Stomach (tissue), 8 donors: ENCODE measurements at regions not wholly inside any gene's neighbourhood (a gene's known extent, or its start where the extent isn't known, plus 50 kb on each side); places are given as distances from the start of the nearest gene placed in this dataset.

ENCODE experiments used
- DNase-seq, 2 donors: peaks; one replicate each; pipeline versions ENCODE4 v3.0.0 to v3.0.0-alpha.2; 2013 to 2019
- H3K27ac ChIP-seq, 5 donors: fragments of 200-600 bp in 4 of 5; sonication (generic) in 4 of 5; one replicate each; pipeline ENCODE4 v1.5.1; 2013 to 2019; ENCODE audit warnings: mild to moderate bottlenecking in 1 of 5, moderate library complexity in 1 of 5
- H3K27me3 ChIP-seq, 3 donors: fragments of 200-600 bp; sonication (generic); one replicate each; pipeline ENCODE4 v1.5.1; 2017 to 2019; ENCODE audit warnings: mixed run types in 1 of 3
- H3K36me3 ChIP-seq, 4 donors: fragments of 200-600 bp; sonication (generic); 1 replicate in 3 of 4; 2 replicates in 1 of 4; pipeline ENCODE4 v1.5.1; 2016 to 2019
- H3K4me1 ChIP-seq, 4 donors: fragments of 200-600 bp; sonication (generic); one replicate each; pipeline ENCODE4 v1.5.1; 2016 to 2019
- H3K4me3 ChIP-seq, 4 donors: fragments of 200-600 bp; sonication (generic) in 3 of 4; one replicate each; pipeline ENCODE4 v1.5.1; 2016 to 2019; ENCODE audit warnings: mild to moderate bottlenecking in 1 of 4
- H3K9me3 ChIP-seq, 4 donors: fragments of 200-600 bp; sonication (generic); one replicate each; pipeline ENCODE4 v1.5.1; 2016 to 2019
- CTCF ChIP-seq, 7 experiments: fragments of 450-650 bp in 4 of 7; fragments of 200-600 bp in 3 of 7; sonication (generic) in 3 of 7; IDR thresholded peaks; one replicate each; pipeline ENCODE4 v1.5.1; 2016 to 2019; ENCODE audit warnings: antibody characterized with exemption in 7 of 7, control low read depth in 2 of 7, mild to moderate bottlenecking in 1 of 7
- EP300 ChIP-seq: sonication (generic); formaldehyde crosslinking; IDR thresholded peaks from one replicate; pipeline ENCODE4 v1.6.1; 2017; ENCODE audit warnings: antibody characterized with exemption
- POLR2A ChIP-seq, 4 donors: fragments of 450-650 bp; IDR thresholded peaks; one replicate each; pipeline ENCODE4 v1.6.1; 2016; ENCODE audit warnings: antibody characterized with exemption in 4 of 4, control low read depth in 2 of 4, mild to moderate bottlenecking in 1 of 4, moderate library complexity in 1 of 4
- POLR2AphosphoS5 ChIP-seq, 3 donors: sonication (generic); formaldehyde crosslinking; IDR thresholded peaks; one replicate each; pipeline ENCODE4 v1.6.1; 2016; ENCODE audit warnings: antibody characterized with exemption in 3 of 3
- WGBS, 5 donors: extraction: QIAGEN DNeasy Blood & Tissue Kit in 3 of 5; methylation state at CpG; one replicate each; pipeline versions ENCODE4 v1.1.5 to v1.1.7; 2013 to 2018; 5-methylcytosine and 5-hydroxymethylcytosine counted together
- intact Hi-C: fragments of 100-400 bp; cut with DNase I; formaldehyde crosslinking; loops from one replicate; pipeline ENCODE4 v1.15.1; 2023; ENCODE audit warnings: low total_unique reads
- donor health status: healthy with polysubstance abuse.
- donor health status: Bipolar disorder and iron deficiency.
- donor health status: healthy.

- no peak for TF ChIP-seq POLR2AphosphoS5 (IDR thresholded peaks at IDR 0.05)
- no peak for TF ChIP-seq POLR2A (IDR thresholded peaks at IDR 0.05)
- TF ChIP-seq EP300: no peak
- TF ChIP-seq CTCF (IDR thresholded peaks at IDR 0.05): no peak
- intact Hi-C loops: no loop called here
- Histone ChIP-seq H3K4me3 (no peak overlapping the region), H3K4me1 (no peaks in the 10 kb centered on the region), H3K27ac (no peak overlapping the region), H3K27me3 (no peaks in the 10 kb centered on the region), H3K36me3 (no peaks in the 10 kb centered on the region), H3K9me3 (no peaks in the 10 kb centered on the region)
- DNase-seq: no peak
- 73 to 84% (median 78%) methylated on average over 7 of the region's 7 CpGs for WGBS, 5 donors
These were observed 53.4 kb downstream of the OR2K2 start for GRCh38 chr9:111276431-111277128.

- no peaks in the 10 kb centered on the region for H3K27me3 ChIP-seq
- intact Hi-C loops: no loop called here
- no peaks in the 10 kb centered on the region for H3K36me3 ChIP-seq
- H3K9me3 ChIP-seq: no peaks in the 10 kb centered on the region
- H3K4me3 ChIP-seq: no peak overlapping the region
- no peak overlapping the region for H3K27ac ChIP-seq
- DNase-seq: no peak
- 89 to 97% (median 92%) methylated on average over 2 of the region's 2 CpGs for WGBS, 5 donors
- H3K4me1 ChIP-seq: no peaks in the 10 kb centered on the region
- TF ChIP-seq CTCF (IDR thresholded peaks at IDR 0.05): no peak
- TF ChIP-seq POLR2AphosphoS5 (IDR thresholded peaks at IDR 0.05): no peak
- TF ChIP-seq EP300: no peak
- no peak for TF ChIP-seq POLR2A (IDR thresholded peaks at IDR 0.05)
These were observed 55.3 kb downstream of the OR2K2 start for GRCh38 chr9:111274737-111275136.

DNA sequence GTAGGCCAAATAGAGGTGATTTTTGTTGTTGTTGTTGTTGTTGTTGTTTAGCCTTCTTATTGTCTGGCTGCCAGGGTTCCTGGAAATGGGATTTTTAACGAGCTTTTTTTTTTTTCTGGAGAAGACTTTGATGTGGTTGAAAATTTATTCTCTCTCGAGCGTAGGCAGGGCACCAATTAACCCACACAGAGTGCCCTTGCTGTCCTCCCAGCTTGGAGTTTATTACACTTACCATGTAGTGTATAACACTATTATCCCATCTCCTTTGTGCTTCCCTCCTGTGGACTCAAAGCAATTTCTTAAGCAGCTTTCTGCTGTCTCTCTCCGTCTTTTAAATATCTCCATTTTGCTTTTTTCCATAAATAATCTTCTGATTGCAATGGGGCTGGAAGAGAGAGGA is 57.4 kb downstream of the OR2K2 start:
- intact Hi-C loops: no loop called here
- H3K4me3 ChIP-seq: no peak overlapping the region
- no peaks in the 10 kb centered on the region for H3K9me3 ChIP-seq
- no peak for DNase-seq
- no peaks in the 10 kb centered on the region for H3K27me3 ChIP-seq
- WGBS, 5 donors: 50 to 86% (median 61%) methylated on average over 4 of the region's 4 CpGs
- no peak for TF ChIP-seq POLR2AphosphoS5 (IDR thresholded peaks at IDR 0.05)
- TF ChIP-seq POLR2A (IDR thresholded peaks at IDR 0.05): no peak
- no peak for TF ChIP-seq CTCF (IDR thresholded peaks at IDR 0.05)
- TF ChIP-seq EP300: no peak
- no peak overlapping the region for H3K27ac ChIP-seq
- no peaks in the 10 kb centered on the region for H3K36me3 ChIP-seq
- no peaks in the 10 kb centered on the region for H3K4me1 ChIP-seq

- 79 to 90% (median 86%) methylated on average over 4 of the region's 4 CpGs for WGBS, 5 donors
- TF ChIP-seq POLR2A (IDR thresholded peaks at IDR 0.05): no peak
- no peak for TF ChIP-seq POLR2AphosphoS5 (IDR thresholded peaks at IDR 0.05)
- TF ChIP-seq CTCF (IDR thresholded peaks at IDR 0.05): no peak
- TF ChIP-seq EP300: no peak
- Histone ChIP-seq H3K27ac (no peak overlapping the region), H3K27me3 (no peaks in the 10 kb centered on the region), H3K36me3 (no peaks in the 10 kb centered on the region), H3K4me3 (no peak overlapping the region), H3K9me3 (no peaks in the 10 kb centered on the region), H3K4me1 (no peaks in the 10 kb centered on the region)
- intact Hi-C loops: no loop called here
- DNase-seq: no peak
These were observed 58.4 kb downstream of the OR2K2 start for GRCh38 chr9:111271481-111272080.
